Uterus (tissue), 2 donors: ENCODE measurements at regions not wholly inside any gene's neighbourhood (a gene's known extent, or its start where the extent isn't known, plus 50 kb on each side); places are given as distances from the start of the nearest gene placed in this dataset.

ENCODE experiments used
- CTCF ChIP-seq, 4 experiments: fragments of 200-600 bp in 2 of 4; fragments of 450-650 bp in 2 of 4; sonication (generic) in 2 of 4; IDR thresholded peaks; one replicate each; pipeline ENCODE4 v1.5.1; 2016 to 2019; ENCODE audit warnings: antibody characterized with exemption in 4 of 4, mild to moderate bottlenecking in 2 of 4, moderate library complexity in 1 of 4
- POLR2A ChIP-seq, 2 donors: fragments of 450-650 bp; IDR thresholded peaks; one replicate each; pipeline ENCODE4 v1.6.1; 2016; ENCODE audit warnings: antibody characterized with exemption in 2 of 2, mild to moderate bottlenecking in 1 of 2, moderate library complexity in 1 of 2

- TF ChIP-seq POLR2A (IDR thresholded peaks at IDR 0.05), result no peak
- no peak for TF ChIP-seq CTCF (IDR thresholded peaks at IDR 0.05)
Measured at GRCh38 chr15:26259581-26259980, 396.5 kb upstream of the ATP10A start.
